ENCODE measurements at regions not wholly inside any gene's neighbourhood (a gene's known extent, or its start where the extent isn't known, plus 50 kb on each side); places are given as distances from the start of the nearest gene placed in this dataset.

- no peak overlapping the region for H3K9ac ChIP-seq (ENCODE audit: low read length in 2 of 2)
- peaks cover 6% of the 10 kb centered on the region for H3K4me1 ChIP-seq (ENCODE audit: control insufficient read depth, insufficient read depth, low read length)
- H3K4me3 ChIP-seq (ENCODE audit: low read length in 2 of 2): no peak overlapping the region
- H3K27ac ChIP-seq (ENCODE audit: low read length): no peak overlapping the region
- H3K9me3 ChIP-seq (ENCODE audit: control insufficient read depth in 2 of 2, low read length in 2 of 2): peaks cover 0 to 2% of the 10 kb centered on the region in 2 donors
- H3K36me3 ChIP-seq (ENCODE audit: control insufficient read depth in 2 of 2, insufficient read depth in 2 of 2, low read length in 2 of 2): no peaks in the 10 kb centered on the region
- H3K27me3 ChIP-seq (ENCODE audit: control insufficient read depth in 1 of 2, insufficient read depth in 2 of 2, low read length in 2 of 2): peaks cover 54 to 62% of the 10 kb centered on the region in 2 donors
Observed at GRCh38 chr5:1666221-1666620, 133.4 kb downstream of the MRPL36 start.

GRCh38 chr5:1665803-1666202 is 133.8 kb downstream of the MRPL36 start:
- Histone ChIP-seq H3K4me1 (ENCODE audit: control insufficient read depth, insufficient read depth, low read length) (peaks cover 6% of the 10 kb centered on the region), H3K27me3 (ENCODE audit: control insufficient read depth in 1 of 2, insufficient read depth in 2 of 2, low read length in 2 of 2) (peaks cover 54 to 60% of the 10 kb centered on the region in 2 donors), H3K4me3 (ENCODE audit: low read length in 2 of 2) (no peak overlapping the region), H3K36me3 (ENCODE audit: control insufficient read depth in 2 of 2, insufficient read depth in 2 of 2, low read length in 2 of 2) (no peaks in the 10 kb centered on the region), H3K9ac (ENCODE audit: low read length in 2 of 2) (no peak overlapping the region), H3K27ac (ENCODE audit: low read length) (no peak overlapping the region), H3K9me3 (ENCODE audit: control insufficient read depth in 2 of 2, low read length in 2 of 2) (peaks cover 0 to 2% of the 10 kb centered on the region in 2 donors)

GRCh38 chr5:1665231-1665630 is 134.4 kb downstream of the MRPL36 start:
- Histone ChIP-seq H3K27ac (ENCODE audit: low read length) (no peak overlapping the region), H3K36me3 (ENCODE audit: control insufficient read depth in 2 of 2, insufficient read depth in 2 of 2, low read length in 2 of 2) (no peaks in the 10 kb centered on the region), H3K9me3 (ENCODE audit: control insufficient read depth in 2 of 2, low read length in 2 of 2) (no peaks in the 10 kb centered on the region), H3K9ac (ENCODE audit: low read length in 2 of 2) (no peak overlapping the region), H3K4me1 (ENCODE audit: control insufficient read depth, insufficient read depth, low read length) (peaks cover 6% of the 10 kb centered on the region), H3K27me3 (ENCODE audit: control insufficient read depth in 1 of 2, insufficient read depth in 2 of 2, low read length in 2 of 2) (peaks cover 54 to 60% of the 10 kb centered on the region in 2 donors), H3K4me3 (ENCODE audit: low read length in 2 of 2) (no peak overlapping the region)

- Histone ChIP-seq H3K4me3 (ENCODE audit: low read length in 2 of 2) (no peak overlapping the region), H3K4me1 (ENCODE audit: control insufficient read depth, insufficient read depth, low read length) (peaks cover 6% of the 10 kb centered on the region), H3K27me3 (ENCODE audit: control insufficient read depth in 1 of 2, insufficient read depth in 2 of 2, low read length in 2 of 2) (peaks cover 56 to 60% of the 10 kb centered on the region in 2 donors), H3K9ac (ENCODE audit: low read length in 2 of 2) (no peak overlapping the region), H3K36me3 (ENCODE audit: control insufficient read depth in 2 of 2, insufficient read depth in 2 of 2, low read length in 2 of 2) (no peaks in the 10 kb centered on the region), H3K9me3 (ENCODE audit: control insufficient read depth in 2 of 2, low read length in 2 of 2) (no peaks in the 10 kb centered on the region), H3K27ac (ENCODE audit: low read length) (no peak overlapping the region)
Observed at GRCh38 chr5:1663186-1663585, 136.5 kb downstream of the MRPL36 start.

- H3K4me1 ChIP-seq (ENCODE audit: control insufficient read depth, insufficient read depth, low read length): peaks cover 5% of the 10 kb centered on the region
- H3K36me3 ChIP-seq (ENCODE audit: control insufficient read depth in 2 of 2, insufficient read depth in 2 of 2, low read length in 2 of 2): no peaks in the 10 kb centered on the region
- no peak overlapping the region for H3K27ac ChIP-seq (ENCODE audit: low read length)
- H3K9me3 ChIP-seq (ENCODE audit: control insufficient read depth in 2 of 2, low read length in 2 of 2): no peaks in the 10 kb centered on the region
- peaks cover 55% of the 10 kb centered on the region in 2 donors for H3K27me3 ChIP-seq (ENCODE audit: control insufficient read depth in 1 of 2, insufficient read depth in 2 of 2, low read length in 2 of 2)
- H3K4me3 ChIP-seq (ENCODE audit: low read length in 2 of 2): no peak overlapping the region
- H3K9ac ChIP-seq (ENCODE audit: low read length in 2 of 2): no peak overlapping the region
Observed at GRCh38 chr5:1662559-1663085, 137.0 kb downstream of the MRPL36 start.

- Histone ChIP-seq H3K27me3 (ENCODE audit: control insufficient read depth in 1 of 2, insufficient read depth in 2 of 2, low read length in 2 of 2) (peaks cover 58 to 60% of the 10 kb centered on the region in 2 donors), H3K9me3 (ENCODE audit: control insufficient read depth in 2 of 2, low read length in 2 of 2) (no peaks in the 10 kb centered on the region)
Observed at GRCh38 chr5:1661831-1662558, 137.6 kb downstream of the MRPL36 start.

GRCh38 chr5:1661311-1661710 is 137.6 kb upstream of the LPCAT1 start:
- peaks cover 53 to 58% of the 10 kb centered on the region in 2 donors for H3K27me3 ChIP-seq (ENCODE audit: control insufficient read depth in 1 of 2, insufficient read depth in 2 of 2, low read length in 2 of 2)
- no peak overlapping the region for H3K4me3 ChIP-seq (ENCODE audit: low read length in 2 of 2)
- H3K9me3 ChIP-seq (ENCODE audit: control insufficient read depth in 2 of 2, low read length in 2 of 2): no peaks in the 10 kb centered on the region
- no peaks in the 10 kb centered on the region for H3K4me1 ChIP-seq (ENCODE audit: control insufficient read depth, insufficient read depth, low read length)
- H3K27ac ChIP-seq (ENCODE audit: low read length): no peak overlapping the region
- no peak overlapping the region for H3K9ac ChIP-seq (ENCODE audit: low read length in 2 of 2)
- no peaks in the 10 kb centered on the region for H3K36me3 ChIP-seq (ENCODE audit: control insufficient read depth in 2 of 2, insufficient read depth in 2 of 2, low read length in 2 of 2)

More at GRCh38 chr5:1661831-1662558, 137.6 kb downstream of the MRPL36 start:
- H3K4me3 ChIP-seq (ENCODE audit: low read length in 2 of 2): no peak overlapping the region
- no peaks in the 10 kb centered on the region for H3K36me3 ChIP-seq (ENCODE audit: control insufficient read depth in 2 of 2, insufficient read depth in 2 of 2, low read length in 2 of 2)
- H3K27ac ChIP-seq (ENCODE audit: low read length): no peak overlapping the region
- H3K9ac ChIP-seq (ENCODE audit: low read length in 2 of 2): no peak overlapping the region
- H3K4me1 ChIP-seq (ENCODE audit: control insufficient read depth, insufficient read depth, low read length): peaks cover 3% of the 10 kb centered on the region

GRCh38 chr5:1660511-1660910 is 136.8 kb upstream of the LPCAT1 start:
- H3K27ac ChIP-seq (ENCODE audit: low read length): no peak overlapping the region
- no peak overlapping the region for H3K4me3 ChIP-seq (ENCODE audit: low read length in 2 of 2)
- no peaks in the 10 kb centered on the region for H3K9me3 ChIP-seq (ENCODE audit: control insufficient read depth in 2 of 2, low read length in 2 of 2)
- H3K9ac ChIP-seq (ENCODE audit: low read length in 2 of 2): no peak overlapping the region
- H3K4me1 ChIP-seq (ENCODE audit: control insufficient read depth, insufficient read depth, low read length): no peaks in the 10 kb centered on the region
- peaks cover 45 to 50% of the 10 kb centered on the region in 2 donors for H3K27me3 ChIP-seq (ENCODE audit: control insufficient read depth in 1 of 2, insufficient read depth in 2 of 2, low read length in 2 of 2)
- H3K36me3 ChIP-seq (ENCODE audit: control insufficient read depth in 2 of 2, insufficient read depth in 2 of 2, low read length in 2 of 2): no peaks in the 10 kb centered on the region

GRCh38 chr5:1660001-1660400 is 136.2 kb upstream of the LPCAT1 start:
- no peaks in the 10 kb centered on the region for H3K9me3 ChIP-seq (ENCODE audit: control insufficient read depth in 2 of 2, low read length in 2 of 2)
- no peak overlapping the region for H3K27ac ChIP-seq (ENCODE audit: low read length)
- peaks cover 43 to 45% of the 10 kb centered on the region in 2 donors for H3K27me3 ChIP-seq (ENCODE audit: control insufficient read depth in 1 of 2, insufficient read depth in 2 of 2, low read length in 2 of 2)
- H3K36me3 ChIP-seq (ENCODE audit: control insufficient read depth in 2 of 2, insufficient read depth in 2 of 2, low read length in 2 of 2): no peaks in the 10 kb centered on the region
- no peaks in the 10 kb centered on the region for H3K4me1 ChIP-seq (ENCODE audit: control insufficient read depth, insufficient read depth, low read length)
- no peak overlapping the region for H3K9ac ChIP-seq (ENCODE audit: low read length in 2 of 2)
- no peak overlapping the region for H3K4me3 ChIP-seq (ENCODE audit: low read length in 2 of 2)

- Histone ChIP-seq H3K27me3 (ENCODE audit: control insufficient read depth in 1 of 2, insufficient read depth in 2 of 2, low read length in 2 of 2) (peaks cover 39 to 42% of the 10 kb centered on the region in 2 donors), H3K9me3 (ENCODE audit: control insufficient read depth in 2 of 2, low read length in 2 of 2) (no peaks in the 10 kb centered on the region), H3K4me3 (ENCODE audit: low read length in 2 of 2) (no peak overlapping the region)
Observed at GRCh38 chr5:1659100-1659981, 135.6 kb upstream of the LPCAT1 start.

More at GRCh38 chr5:1659100-1659981, 135.6 kb upstream of the LPCAT1 start:
- H3K9ac ChIP-seq (ENCODE audit: low read length in 2 of 2): no peak overlapping the region
- no peaks in the 10 kb centered on the region for H3K36me3 ChIP-seq (ENCODE audit: control insufficient read depth in 2 of 2, insufficient read depth in 2 of 2, low read length in 2 of 2)
- no peaks in the 10 kb centered on the region for H3K4me1 ChIP-seq (ENCODE audit: control insufficient read depth, insufficient read depth, low read length)
- H3K27ac ChIP-seq (ENCODE audit: low read length): no peak overlapping the region

Measured in stomach smooth muscle (tissue), 2 donors.